Tibial artery (tissue), 4 donors: ENCODE measurements at regions not wholly inside any gene's neighbourhood (a gene's known extent, or its start where the extent isn't known, plus 50 kb on each side); places are given as distances from the start of the nearest gene placed in this dataset.

Source experiments
- DNase-seq, 2 donors: peaks; one replicate each; pipeline ENCODE4 v3.0.0-alpha.2; 2019
- H3K27ac ChIP-seq, 2 donors: fragments of 200-600 bp; sonication (generic) in 1 of 2; 1 replicate in 1 of 2; 2 replicates in 1 of 2; pipeline ENCODE4 v1.5.1; 2018 to 2019; ENCODE audit warnings: mild to moderate bottlenecking in 1 of 2
- H3K27me3 ChIP-seq, 2 donors: fragments of 200-600 bp; sonication (generic) in 1 of 2; one replicate each; pipeline versions ENCODE4 v1.5.1 to v1.6.0; 2016 to 2019
- H3K36me3 ChIP-seq, 3 donors: fragments of 200-600 bp; sonication (generic) in 2 of 3; one replicate each; pipeline ENCODE4 v1.5.1; 2016 to 2019; ENCODE audit warnings: mild to moderate bottlenecking in 2 of 3
- H3K4me1 ChIP-seq, 4 donors: fragments of 200-600 bp; sonication (generic) in 2 of 4; 1 replicate in 3 of 4; 2 replicates in 1 of 4; pipeline ENCODE4 v1.5.1; 2016 to 2019
- H3K4me3 ChIP-seq, 2 donors: fragments of 200-600 bp; sonication (generic) in 1 of 2; 1 replicate in 1 of 2; 2 replicates in 1 of 2; pipeline ENCODE4 v1.5.1; 2018 to 2019; ENCODE audit warnings: mild to moderate bottlenecking in 2 of 2
- H3K9me3 ChIP-seq, 3 donors: fragments of 200-600 bp; sonication (generic) in 1 of 3; one replicate each; pipeline ENCODE4 v1.5.1; 2016 to 2019
- CTCF ChIP-seq, 2 experiments: fragments of 200-600 bp in 1 of 2; fragments of 450-650 bp in 1 of 2; IDR thresholded peaks; one replicate each; pipeline ENCODE4 v1.5.1; 2017 to 2019; ENCODE audit warnings: antibody characterized with exemption in 2 of 2, mild to moderate bottlenecking in 1 of 2, moderate library complexity in 1 of 2
- intact Hi-C: fragments of 100-400 bp; cut with DNase I; formaldehyde crosslinking; loops from one replicate; pipeline ENCODE4 v1.15.0; 2023; ENCODE audit warnings: low total_unique reads

DNA sequence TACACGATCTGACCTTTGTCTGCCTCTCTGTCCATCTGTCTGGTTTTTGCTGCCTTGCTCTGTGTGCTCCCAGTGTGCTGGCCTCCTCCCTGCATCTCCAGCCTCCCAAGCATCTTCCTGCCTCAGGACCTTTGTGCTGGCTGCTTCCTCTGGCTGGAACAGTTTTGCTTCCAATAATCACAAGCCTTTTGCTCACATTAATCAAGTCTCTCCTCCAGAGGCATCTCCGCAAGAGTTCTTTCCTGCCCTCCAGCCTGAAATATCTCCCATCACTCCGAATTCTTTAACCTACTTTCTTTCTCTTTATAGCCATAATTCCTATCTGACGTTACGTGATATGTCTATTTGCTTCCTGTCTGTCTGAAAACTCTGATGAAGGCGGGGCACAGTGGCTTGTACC, 267.1 kb downstream of the ABCC12 start:
- Histone ChIP-seq H3K27ac (no peak overlapping the region), H3K9me3 (no peaks in the 10 kb centered on the region), H3K36me3 (no peaks in the 10 kb centered on the region), H3K27me3 (no peaks in the 10 kb centered on the region), H3K4me3 (no peak overlapping the region), H3K4me1 (peaks cover 0 to 12% (median 3%) of the 10 kb centered on the region in 4 donors)
- DNase-seq = no peak
- intact Hi-C loops = no loop called here
- no peak for TF ChIP-seq CTCF (IDR thresholded peaks at IDR 0.05)

- Histone ChIP-seq H3K27ac (no peak overlapping the region), H3K4me3 (no peak overlapping the region), H3K9me3 (no peaks in the 10 kb centered on the region), H3K4me1 (peaks cover 0 to 12% (median 3%) of the 10 kb centered on the region in 4 donors), H3K36me3 (no peaks in the 10 kb centered on the region), H3K27me3 (no peaks in the 10 kb centered on the region)
- intact Hi-C loops = no loop called here
- DNase-seq = no peak
- no peak for TF ChIP-seq CTCF (IDR thresholded peaks at IDR 0.05)
Observed at GRCh38 chr16:47888142-47888541, 267.7 kb downstream of the ABCC12 start.

- Histone ChIP-seq H3K9me3 (no peaks in the 10 kb centered on the region), H3K27ac (no peak overlapping the region), H3K27me3 (no peaks in the 10 kb centered on the region), H3K4me1 (peaks cover 0 to 12% (median 3%) of the 10 kb centered on the region in 4 donors), H3K4me3 (no peak overlapping the region), H3K36me3 (no peaks in the 10 kb centered on the region)
- no peak for DNase-seq
- intact Hi-C loops = no loop called here
- TF ChIP-seq CTCF (IDR thresholded peaks at IDR 0.05) = no peak
Observed at GRCh38 chr16:47887496-47887895, 268.3 kb downstream of the ABCC12 start.

- Histone ChIP-seq H3K4me1 (peaks cover 0 to 12% (median 3%) of the 10 kb centered on the region in 4 donors), H3K4me3 (no peak overlapping the region), H3K27ac (no peak overlapping the region), H3K27me3 (no peaks in the 10 kb centered on the region), H3K9me3 (no peaks in the 10 kb centered on the region), H3K36me3 (no peaks in the 10 kb centered on the region)
- TF ChIP-seq CTCF (IDR thresholded peaks at IDR 0.05) = no peak
- intact Hi-C loops = no loop called here
- DNase-seq = no peak
Observed at GRCh38 chr16:47886631-47887415, 269.0 kb downstream of the ABCC12 start.

DNA sequence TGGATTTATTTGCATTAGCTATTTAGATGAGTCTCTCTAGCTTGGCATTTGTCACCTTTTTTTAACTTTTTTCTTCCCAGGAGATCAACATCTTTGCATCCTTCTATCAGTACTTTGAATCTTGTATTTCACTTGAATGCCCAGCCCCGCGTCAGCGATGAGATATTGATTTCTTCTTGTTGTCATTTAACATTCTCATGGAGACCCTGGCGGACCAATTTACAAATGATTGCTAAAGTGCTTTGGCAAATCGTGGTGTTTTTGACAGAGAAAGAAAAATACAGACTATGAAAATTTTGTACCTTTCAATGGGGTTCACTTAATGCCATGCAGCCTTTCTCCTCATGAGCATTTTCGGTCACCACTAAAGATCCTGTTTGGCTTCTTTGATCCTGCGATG, 269.7 kb downstream of the ABCC12 start:
- H3K36me3 ChIP-seq = no peaks in the 10 kb centered on the region
- no peaks in the 10 kb centered on the region for H3K27me3 ChIP-seq
- H3K4me3 ChIP-seq = no peak overlapping the region
- H3K9me3 ChIP-seq = no peaks in the 10 kb centered on the region
- no peak for TF ChIP-seq CTCF (IDR thresholded peaks at IDR 0.05)
- H3K27ac ChIP-seq = no peak overlapping the region
- intact Hi-C loops = no loop called here
- H3K4me1 ChIP-seq = peaks cover 0 to 12% (median 3%) of the 10 kb centered on the region in 4 donors
- no peak for DNase-seq
